ENCODE measurements at regions not wholly inside any gene's neighbourhood (a gene's known extent, or its start where the extent isn't known, plus 50 kb on each side); places are given as distances from the start of the nearest gene placed in this dataset.

GRCh38 chr21:36602735-36603134, 96.2 kb upstream of the SIM2 start:
- no peaks in the 10 kb centered on the region for H3K36me3 ChIP-seq (ENCODE audit: control insufficient read depth in 2 of 2, insufficient read depth in 1 of 2, low read length in 2 of 2)
- no peak overlapping the region for H3K4me3 ChIP-seq (ENCODE audit: low read depth, low read length)
- no peaks in the 10 kb centered on the region for H3K9me3 ChIP-seq (ENCODE audit: control insufficient read depth, insufficient read depth, low read depth, low read length)
- TF ChIP-seq ZNF791 (tag by site-specific recombination; IDR thresholded peaks at IDR 0.05), result no peak
- no peak for TF ChIP-seq ZNF280C (tag by site-specific recombination; IDR thresholded peaks at IDR 0.05)
- no peak for TF ChIP-seq ZBTB44 (tag by site-specific recombination; IDR thresholded peaks at IDR 0.05)
- TF ChIP-seq ZNF354C (tag by site-specific recombination; IDR thresholded peaks at IDR 0.05; ENCODE audit: borderline replicate concordance, low read depth), result no peak
- no peak for TF ChIP-seq ZNF398 (tag by site-specific recombination; IDR thresholded peaks at IDR 0.05)
- no peak for TF ChIP-seq ZNF366 (tag by site-specific recombination; conservative IDR thresholded peaks at IDR 0.05)
- TF ChIP-seq ATF2 (tag by site-specific recombination; IDR thresholded peaks at IDR 0.05; ENCODE audit: low read depth), result no peak
- no peak for TF ChIP-seq ZNF513 (tag by site-specific recombination; IDR thresholded peaks at IDR 0.05)
- TF ChIP-seq ZNF324 (tag by site-specific recombination; IDR thresholded peaks at IDR 0.05), result no peak
- TF ChIP-seq ZSCAN4 (tag by site-specific recombination; IDR thresholded peaks at IDR 0.05), result no peak
- TF ChIP-seq ZNF621 (tag by site-specific recombination; IDR thresholded peaks at IDR 0.05), result no peak
- no peak for TF ChIP-seq ZNF776 (tag by site-specific recombination; IDR thresholded peaks at IDR 0.05; ENCODE audit: borderline replicate concordance)
- TF ChIP-seq ZNF660 (tag by site-specific recombination; IDR thresholded peaks at IDR 0.05), result no peak
- no peak for TF ChIP-seq PATZ1 (tag by site-specific recombination; IDR thresholded peaks at IDR 0.05)
- CTCF ChIA-PET, result interaction anchor here (0.9 to 2.2 kb wide), 2 partner anchors 14 to 28 kb away, joined by 5 to 8 read pairs; no protein-coding TSS in a partner anchor
- POLR2A ChIA-PET, result no interaction called here
- H3K4me1 ChIP-seq (ENCODE audit: control insufficient read depth, insufficient read depth, low read length), result no peaks in the 10 kb centered on the region
- H3K27ac ChIP-seq (ENCODE audit: extremely low read depth, low read depth, low read length), result no peak overlapping the region

Measured in HEK293 (cell line).